ENCODE measurements at regions not wholly inside any gene's neighbourhood (a gene's known extent, or its start where the extent isn't known, plus 50 kb on each side); places are given as distances from the start of the nearest gene placed in this dataset.
A peak's percentile ranks its signal among the peaks of the same experiment; 100 is the strongest.

- Histone ChIP-seq H3K4me2 (ENCODE audit: low read depth, low read length) (no peak overlapping the region), H2AFZ (ENCODE audit: low read length) (no peak overlapping the region), H3K4me3 (ENCODE audit: low read length) (no peak overlapping the region), H3K27me3 (replicated peaks; ENCODE audit: insufficient read depth, low read length) (no peaks in the 10 kb centered on the region), H3K36me3 (replicated peaks; ENCODE audit: insufficient read depth, low read length) (no peaks in the 10 kb centered on the region), H3F3A (ENCODE audit: insufficient read depth, low read length) (peaks cover 4% of the 10 kb centered on the region; the same call in 1 of the 2 replicates), H3K9me3 (replicated peaks; ENCODE audit: insufficient read depth, low read length) (no peaks in the 10 kb centered on the region), H3K4me1 (ENCODE audit: low read length) (peaks cover 12% of the 10 kb centered on the region), H3K9me2 (replicated peaks; ENCODE audit: insufficient read depth, low read length) (no peaks in the 10 kb centered on the region), H3K79me2 (ENCODE audit: low read length) (no peaks in the 10 kb centered on the region), H3K9ac (ENCODE audit: low read length) (no peak overlapping the region), H4K20me1 (ENCODE audit: insufficient read depth, low read length) (no peaks in the 10 kb centered on the region), H3K27ac (ENCODE audit: low read length) (no peak overlapping the region; the same call in 1 of the 2 replicates)
- DNase-seq, result peak; percentile 41
- no peak for TF ChIP-seq CTCF (IDR thresholded peaks at IDR 0.05; ENCODE audit: low read length)
- no peak for TF ChIP-seq EZH2phosphoT487 (IDR thresholded peaks at IDR 0.05; ENCODE audit: low read length)
Observed at GRCh38 chr6:139800837-139801236, 426.4 kb upstream of the CITED2 start.

DNA sequence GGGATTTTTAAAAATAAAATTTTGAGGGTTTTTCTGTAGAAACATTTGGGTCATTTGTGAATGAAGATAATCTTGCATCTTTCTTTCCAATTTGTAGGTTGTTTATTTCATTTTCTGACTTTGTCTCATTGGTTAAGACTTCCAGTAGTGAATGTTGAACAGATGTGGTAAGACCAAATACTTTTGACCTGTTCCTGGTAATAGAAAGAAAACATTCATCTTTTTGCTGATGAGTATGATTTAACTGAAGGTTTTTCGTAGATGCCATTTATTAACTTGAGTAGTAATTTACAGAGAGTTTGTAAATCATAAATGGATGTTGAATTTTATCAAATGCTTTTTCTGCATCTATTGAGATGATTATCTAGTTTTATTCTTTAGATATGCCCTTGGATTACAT, 416.1 kb upstream of the CITED2 start:
- TF ChIP-seq EZH2 (optimal IDR thresholded peaks at IDR 0.05; ENCODE audit: low read depth, low read length) (no peak), CTCF (IDR thresholded peaks at IDR 0.05; ENCODE audit: low read length) (no peak), EZH2phosphoT487 (IDR thresholded peaks at IDR 0.05; ENCODE audit: low read length) (no peak)
- no peaks in the 10 kb centered on the region for H3K9me3 ChIP-seq (replicated peaks; ENCODE audit: insufficient read depth, low read length)
- H3K27ac ChIP-seq (ENCODE audit: low read length), result no peak overlapping the region
- H2AFZ ChIP-seq (ENCODE audit: low read length), result no peak overlapping the region
- no peaks in the 10 kb centered on the region for H3K27me3 ChIP-seq (replicated peaks; ENCODE audit: insufficient read depth, low read length)
- no peak overlapping the region for H3K9ac ChIP-seq (ENCODE audit: low read length)
- H3K79me2 ChIP-seq (ENCODE audit: low read length), result no peaks in the 10 kb centered on the region
- H3F3A ChIP-seq (ENCODE audit: insufficient read depth, low read length), result no peaks in the 10 kb centered on the region
- no peak overlapping the region for H3K4me3 ChIP-seq (ENCODE audit: low read length)
- no peaks in the 10 kb centered on the region for H3K9me2 ChIP-seq (replicated peaks; ENCODE audit: insufficient read depth, low read length)
- H3K36me3 ChIP-seq (replicated peaks; ENCODE audit: insufficient read depth, low read length), result no peaks in the 10 kb centered on the region
- H3K4me2 ChIP-seq (ENCODE audit: low read depth, low read length), result no peak overlapping the region
- no peaks in the 10 kb centered on the region for H3K4me1 ChIP-seq (ENCODE audit: low read length)
- H4K20me1 ChIP-seq (ENCODE audit: insufficient read depth, low read length), result no peaks in the 10 kb centered on the region
- DNase-seq, result no peak

- Histone ChIP-seq H3K4me1 (ENCODE audit: low read length) (no peaks in the 10 kb centered on the region), H4K20me1 (ENCODE audit: insufficient read depth, low read length) (no peaks in the 10 kb centered on the region), H2AFZ (ENCODE audit: low read length) (no peak overlapping the region), H3K36me3 (replicated peaks; ENCODE audit: insufficient read depth, low read length) (no peaks in the 10 kb centered on the region), H3F3A (ENCODE audit: insufficient read depth, low read length) (no peaks in the 10 kb centered on the region), H3K27ac (ENCODE audit: low read length) (no peak overlapping the region), H3K79me2 (ENCODE audit: low read length) (no peaks in the 10 kb centered on the region), H3K9me2 (replicated peaks; ENCODE audit: insufficient read depth, low read length) (no peaks in the 10 kb centered on the region), H3K4me3 (ENCODE audit: low read length) (no peak overlapping the region), H3K9me3 (replicated peaks; ENCODE audit: insufficient read depth, low read length) (no peaks in the 10 kb centered on the region), H3K4me2 (ENCODE audit: low read depth, low read length) (no peak overlapping the region), H3K9ac (ENCODE audit: low read length) (no peak overlapping the region), H3K27me3 (replicated peaks; ENCODE audit: insufficient read depth, low read length) (no peaks in the 10 kb centered on the region)
- no peak for DNase-seq
- TF ChIP-seq EZH2phosphoT487 (IDR thresholded peaks at IDR 0.05; ENCODE audit: low read length) (no peak), CTCF (IDR thresholded peaks at IDR 0.05; ENCODE audit: low read length) (no peak), EZH2 (optimal IDR thresholded peaks at IDR 0.05; ENCODE audit: low read depth, low read length) (no peak)
Observed at GRCh38 chr6:139784222-139784769, 409.8 kb upstream of the CITED2 start.
